ENCODE measurements at regions not wholly inside any gene's neighbourhood (a gene's known extent, or its start where the extent isn't known, plus 50 kb on each side); places are given as distances from the start of the nearest gene placed in this dataset.

GRCh38 chr3:10583798-10584708 is 78.7 kb upstream of the ATP2B2 start:
- no peak for DNase-seq (ENCODE audit: low spot score)

DNA sequence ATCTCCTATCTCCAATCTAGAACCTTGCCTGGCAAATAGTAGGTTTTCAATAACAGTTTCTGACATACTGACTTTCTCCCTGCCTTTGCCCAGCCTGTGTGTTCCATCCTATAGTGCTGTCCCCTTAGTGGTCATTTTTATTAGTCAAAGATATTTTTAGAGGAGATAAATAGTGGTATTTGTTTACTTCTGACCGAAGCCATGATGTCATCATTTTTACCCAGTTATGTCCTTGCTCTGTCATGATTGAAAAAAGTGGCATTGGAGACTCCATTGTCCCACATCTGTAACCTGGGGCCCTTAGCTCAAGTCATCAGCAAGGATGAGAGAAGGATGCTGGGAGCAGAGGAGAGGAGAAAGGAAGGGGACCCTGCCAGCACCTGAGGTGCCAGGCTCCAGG is 80.6 kb upstream of the ATP2B2 start:
- DNase-seq (ENCODE audit: low spot score): no peak

- DNase-seq (ENCODE audit: low spot score): peak; percentile 30
Measured at GRCh38 chr3:10594915-10595314, 89.5 kb upstream of the ATP2B2 start.

GRCh38 chr3:10596746-10597448 is 91.5 kb upstream of the ATP2B2 start:
- no peak for DNase-seq (ENCODE audit: low spot score)

- DNase-seq (ENCODE audit: low spot score): no peak
Measured at GRCh38 chr3:10597733-10598132, 92.3 kb upstream of the ATP2B2 start.

DNA sequence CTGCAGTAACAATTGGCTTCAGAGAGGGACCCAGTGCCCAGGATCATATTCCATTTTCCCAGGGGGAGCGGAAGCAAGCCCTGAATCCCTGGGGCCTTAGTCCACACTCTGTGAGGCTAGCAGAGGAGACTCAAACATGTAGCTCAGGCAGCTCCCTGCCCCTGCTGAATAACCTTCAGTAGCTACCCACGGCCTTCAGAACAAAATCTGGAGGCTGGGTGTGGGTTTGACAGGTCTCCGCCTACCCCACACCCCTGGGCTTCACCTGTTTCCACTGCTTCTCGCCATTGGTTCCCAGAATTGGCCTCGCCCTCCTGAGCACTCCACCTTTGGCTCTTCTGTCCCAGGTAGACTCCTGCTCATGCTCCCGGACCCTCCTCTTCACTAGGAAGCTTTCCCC is 93.6 kb upstream of the ATP2B2 start:
- no peak for DNase-seq (ENCODE audit: low spot score)

- no peak for DNase-seq (ENCODE audit: low spot score)
Measured at GRCh38 chr3:10599444-10599843, 94.1 kb upstream of the ATP2B2 start.

GRCh38 chr3:10600296-10600714 is 94.9 kb upstream of the ATP2B2 start:
- no peak for DNase-seq (ENCODE audit: low spot score)

GRCh38 chr3:10600726-10601125 is 95.3 kb upstream of the ATP2B2 start:
- DNase-seq (ENCODE audit: low spot score): no peak

GRCh38 chr3:10601151-10601856 is 95.9 kb upstream of the ATP2B2 start:
- no peak for DNase-seq (ENCODE audit: low spot score)

GRCh38 chr3:10601857-10602230 is 96.5 kb upstream of the ATP2B2 start:
- no peak for DNase-seq (ENCODE audit: low spot score)

GRCh38 chr3:10602271-10602670 is 96.9 kb upstream of the ATP2B2 start:
- no peak for DNase-seq (ENCODE audit: low spot score)

DNA sequence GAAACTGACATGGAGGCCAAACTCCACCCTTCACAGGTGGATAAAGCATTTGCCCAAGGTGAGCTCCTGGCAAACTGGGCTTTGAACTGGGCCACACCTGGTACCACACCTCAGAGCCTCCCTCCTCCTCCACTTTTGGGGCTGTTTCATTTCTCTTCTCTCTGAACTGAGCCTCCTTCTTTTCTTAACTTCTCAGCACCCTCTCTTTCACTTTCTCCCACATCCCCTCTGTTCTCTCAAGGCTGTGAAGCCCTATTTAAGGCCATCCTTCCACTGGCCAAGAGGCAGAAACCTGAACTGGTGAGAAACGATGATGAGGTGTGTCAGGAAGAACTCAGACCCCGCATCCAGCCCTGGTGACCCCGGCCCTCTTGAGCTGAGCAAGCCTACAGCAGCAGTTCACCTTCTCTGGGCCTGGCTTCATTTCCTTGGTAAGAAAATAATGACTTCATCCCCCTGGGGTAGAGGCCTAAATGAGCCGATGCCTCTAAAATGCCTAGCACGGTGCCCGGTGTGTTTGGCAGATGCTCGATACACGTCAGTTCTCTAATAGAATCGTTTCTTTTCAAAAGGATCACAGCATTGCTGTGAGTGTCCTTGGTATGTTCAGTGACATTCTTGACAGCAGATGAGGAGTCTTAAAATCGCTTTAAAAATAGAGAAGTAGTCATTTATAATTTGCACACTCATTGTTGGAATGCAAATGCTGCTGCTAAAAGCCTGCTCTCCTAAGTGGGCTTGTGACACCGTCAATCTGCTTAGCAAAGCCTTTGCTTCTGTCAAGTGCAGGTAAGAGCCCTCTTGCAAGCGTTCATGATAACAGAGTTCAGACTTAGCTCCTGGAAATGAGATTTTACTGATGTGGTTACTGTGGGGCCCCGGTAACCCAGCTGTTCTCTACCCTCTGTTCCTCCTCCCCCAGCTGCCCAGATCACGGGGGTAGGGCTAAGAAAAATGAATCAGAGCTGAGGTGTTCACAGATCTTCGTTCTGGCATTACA is 97.7 kb upstream of the ATP2B2 start:
- peak; percentile 83 for DNase-seq (ENCODE audit: low spot score)

GRCh38 chr3:10609134-10609533 is 103.7 kb upstream of the ATP2B2 start:
- no peak for DNase-seq (ENCODE audit: low spot score)

DNA sequence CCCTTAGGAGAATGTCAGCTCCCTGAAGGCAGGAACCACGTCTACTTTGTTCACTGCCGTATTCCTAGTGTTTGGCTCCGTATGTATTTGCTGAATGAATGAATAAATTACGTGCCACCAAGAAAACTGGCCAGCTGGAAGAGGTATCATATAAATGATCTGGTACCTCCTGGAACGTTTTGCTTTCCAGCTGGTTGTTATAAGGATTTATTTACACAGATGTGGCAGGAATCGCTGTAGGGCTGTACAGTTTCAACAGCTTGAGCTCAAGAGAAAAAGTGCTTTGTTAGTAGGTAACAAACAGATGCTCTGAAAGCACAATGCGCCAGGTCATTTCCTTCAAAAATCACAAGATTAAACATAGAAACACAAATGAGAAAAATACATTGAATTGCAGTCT is 108.8 kb upstream of the ATP2B2 start:
- DNase-seq (ENCODE audit: low spot score): no peak

- DNase-seq (ENCODE audit: low spot score): no peak
Measured at GRCh38 chr3:10615715-10616114, 110.3 kb upstream of the ATP2B2 start.

DNA sequence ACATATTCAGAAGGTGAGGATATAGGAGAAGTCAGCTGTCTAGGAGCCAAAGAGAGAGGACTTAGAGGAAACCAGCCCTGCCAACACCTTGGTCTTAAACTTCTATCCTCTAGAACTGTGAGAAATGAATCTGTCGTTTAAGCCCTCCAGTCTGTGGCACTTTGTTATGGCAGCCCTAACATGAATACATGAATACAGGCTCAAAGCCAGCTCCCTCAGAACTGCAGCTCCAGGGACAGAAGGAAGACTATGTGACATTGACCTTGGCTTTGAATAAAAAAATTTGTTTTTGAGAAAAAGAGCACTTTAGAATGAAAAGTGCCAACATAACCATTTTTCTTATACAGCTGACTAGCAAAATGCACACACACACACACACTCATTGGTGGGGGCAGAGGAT is 110.9 kb upstream of the ATP2B2 start:
- DNase-seq (ENCODE audit: low spot score): no peak

GRCh38 chr3:10619989-10620832 is 114.8 kb upstream of the ATP2B2 start:
- no peak for DNase-seq (ENCODE audit: low spot score)

GRCh38 chr3:10620833-10621082 is 115.4 kb upstream of the ATP2B2 start:
- DNase-seq (ENCODE audit: low spot score): no peak

- DNase-seq (ENCODE audit: low spot score): no peak
Measured at GRCh38 chr3:10623578-10624275, 118.3 kb upstream of the ATP2B2 start.

Data from CD4-positive, alpha-beta T cell treated with Interleukin-2 at 100 ng/mL for 4 hours (primary cell).